Gastrocnemius medialis (tissue), 4 donors: ENCODE measurements at regions not wholly inside any gene's neighbourhood (a gene's known extent, or its start where the extent isn't known, plus 50 kb on each side); places are given as distances from the start of the nearest gene placed in this dataset.

Experiments
- POLR2A ChIP-seq, 2 donors: fragments of 450-650 bp; IDR thresholded peaks; one replicate each; pipeline ENCODE4 v1.6.1; 2017; ENCODE audit warnings: antibody characterized with exemption in 2 of 2, mild to moderate bottlenecking in 2 of 2, moderate library complexity in 2 of 2
- TF ChIP-seq, protein P1 (sequence below), 5 experiments: fragments of 450-650 bp in 3 of 5; fragments of 200-600 bp in 2 of 5; sonication (generic) in 2 of 5; IDR thresholded peaks in 4 of 5; conservative IDR thresholded peaks in 1 of 5; 1 replicate in 4 of 5; 2 replicates in 1 of 5; pipeline ENCODE4 v1.5.1; 2016 to 2019; ENCODE audit warnings: antibody characterized with exemption in 5 of 5, mild to moderate bottlenecking in 3 of 5, moderate library complexity in 3 of 5

DNA sequence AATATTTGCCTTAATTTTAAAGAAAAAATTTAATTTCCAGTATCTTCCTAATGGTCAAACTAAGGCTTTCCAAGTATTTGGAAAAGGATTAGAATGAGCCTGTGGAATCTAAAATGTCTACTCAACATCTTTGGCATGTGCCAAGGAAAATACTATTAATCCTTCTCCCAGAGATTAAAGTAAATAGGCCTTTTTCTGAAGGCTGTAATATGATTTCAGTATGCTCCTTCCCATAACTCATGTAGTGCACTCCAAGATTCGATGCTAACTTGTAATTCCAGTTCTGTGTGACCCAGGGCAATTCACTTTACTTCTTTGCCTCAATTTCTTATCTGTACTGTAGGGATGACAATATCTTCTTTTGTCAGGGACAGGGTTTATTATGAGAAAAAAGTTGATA lies 196.9 kb downstream of the ZIC5 start:
- no peak for TF ChIP-seq POLR2A (IDR thresholded peaks at IDR 0.05)
- TF ChIP-seq, protein P1, sequence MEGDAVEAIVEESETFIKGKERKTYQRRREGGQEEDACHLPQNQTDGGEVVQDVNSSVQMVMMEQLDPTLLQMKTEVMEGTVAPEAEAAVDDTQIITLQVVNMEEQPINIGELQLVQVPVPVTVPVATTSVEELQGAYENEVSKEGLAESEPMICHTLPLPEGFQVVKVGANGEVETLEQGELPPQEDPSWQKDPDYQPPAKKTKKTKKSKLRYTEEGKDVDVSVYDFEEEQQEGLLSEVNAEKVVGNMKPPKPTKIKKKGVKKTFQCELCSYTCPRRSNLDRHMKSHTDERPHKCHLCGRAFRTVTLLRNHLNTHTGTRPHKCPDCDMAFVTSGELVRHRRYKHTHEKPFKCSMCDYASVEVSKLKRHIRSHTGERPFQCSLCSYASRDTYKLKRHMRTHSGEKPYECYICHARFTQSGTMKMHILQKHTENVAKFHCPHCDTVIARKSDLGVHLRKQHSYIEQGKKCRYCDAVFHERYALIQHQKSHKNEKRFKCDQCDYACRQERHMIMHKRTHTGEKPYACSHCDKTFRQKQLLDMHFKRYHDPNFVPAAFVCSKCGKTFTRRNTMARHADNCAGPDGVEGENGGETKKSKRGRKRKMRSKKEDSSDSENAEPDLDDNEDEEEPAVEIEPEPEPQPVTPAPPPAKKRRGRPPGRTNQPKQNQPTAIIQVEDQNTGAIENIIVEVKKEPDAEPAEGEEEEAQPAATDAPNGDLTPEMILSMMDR (IDR thresholded peaks at IDR 0.05 in 4 of 5, conservative IDR thresholded peaks at IDR 0.05 in 1 of 5) = no peak
